GM03348 (cell line): ENCODE measurements at regions not wholly inside any gene's neighbourhood (a gene's known extent, or its start where the extent isn't known, plus 50 kb on each side); places are given as distances from the start of the nearest gene placed in this dataset.

Experiments
- DNase-seq: peaks from one replicate; pipeline ENCODE4 v3.0.0; 2012; ENCODE audit warnings: low spot score

DNA sequence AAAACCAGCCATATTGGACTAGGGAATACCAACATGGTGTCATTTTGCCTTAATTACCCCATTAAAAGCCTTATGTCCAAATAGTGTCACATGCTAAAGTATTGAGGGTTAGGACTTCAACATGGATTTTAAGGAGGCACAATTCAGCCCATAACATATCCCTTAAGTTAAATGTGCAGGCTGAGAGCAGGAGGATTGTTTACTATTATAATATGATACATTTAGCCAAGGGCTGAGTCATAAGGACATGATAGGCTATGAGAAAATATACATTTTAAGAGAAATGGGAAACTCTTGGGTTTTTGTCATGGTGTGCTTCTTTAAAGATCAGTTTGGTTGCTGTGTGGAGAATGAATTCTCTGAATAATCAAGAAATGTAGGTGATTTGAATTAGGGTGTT is 136.8 kb downstream of the RDH14 start:
- no peak for DNase-seq

DNA sequence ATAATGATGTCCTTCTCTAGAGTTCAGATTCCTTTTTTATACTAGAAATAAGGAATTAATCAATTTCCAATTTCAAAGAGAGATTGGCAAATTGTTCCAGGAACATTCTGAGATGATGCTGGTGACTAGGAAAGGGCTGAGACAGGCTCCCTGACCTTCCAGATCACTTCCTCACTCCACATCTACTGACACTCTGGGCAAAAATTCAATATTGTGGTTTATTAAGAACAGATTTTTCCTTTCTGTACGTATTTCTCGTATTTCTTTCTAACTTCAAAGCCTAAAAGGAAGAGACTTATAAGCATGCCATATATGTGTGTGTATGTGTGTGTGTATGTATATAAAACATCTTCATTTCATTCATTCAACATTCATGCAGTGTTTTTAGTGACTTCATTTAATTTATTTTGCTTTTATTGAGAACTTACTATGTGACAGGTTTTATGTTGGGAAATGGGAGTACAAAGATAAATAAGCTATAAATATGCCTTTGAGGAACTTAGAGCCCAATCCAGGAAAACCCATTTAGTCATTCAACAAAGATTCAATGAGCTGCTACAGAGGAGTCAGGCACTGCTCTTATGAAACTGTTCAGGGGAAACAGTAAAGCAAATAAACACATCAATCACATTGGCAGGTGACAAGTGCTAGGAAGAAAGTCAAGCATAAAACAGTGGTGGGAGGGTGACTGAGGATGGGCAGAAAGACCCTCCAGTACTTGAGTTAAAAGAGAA is 137.9 kb downstream of the RDH14 start:
- no peak for DNase-seq

DNA sequence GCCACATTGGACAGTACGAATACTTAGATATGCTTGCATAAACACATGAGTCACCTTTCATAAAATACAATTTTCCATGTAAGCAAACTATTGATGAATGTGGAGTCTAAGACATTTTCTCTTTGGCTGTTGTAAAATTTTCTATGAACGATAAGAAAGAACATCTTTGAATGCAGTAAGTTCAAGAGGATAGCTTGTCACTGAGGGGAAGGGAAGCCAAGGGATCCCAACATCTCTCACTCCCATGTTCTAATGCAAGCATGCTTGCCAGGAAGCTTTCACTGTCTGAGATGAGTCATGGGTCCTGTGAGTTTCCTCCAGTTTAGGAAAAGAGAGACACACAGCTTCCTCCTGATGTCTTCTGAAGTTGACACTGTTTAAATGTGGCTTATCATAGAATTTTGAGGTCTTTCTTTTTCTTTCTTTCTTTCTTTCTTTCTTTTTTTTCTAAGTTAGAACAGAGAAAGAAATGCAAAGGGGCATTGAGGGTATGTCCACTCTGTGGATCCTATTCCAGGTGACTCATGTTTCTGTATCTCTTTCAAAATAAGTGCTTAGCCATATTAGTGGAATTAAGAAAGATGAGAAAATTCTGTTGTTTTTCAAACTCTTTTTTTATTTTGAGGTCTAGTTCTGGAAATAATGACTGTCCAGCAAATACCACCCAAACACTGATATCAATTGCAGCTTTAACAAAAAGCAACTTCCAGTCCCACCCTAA is 146.6 kb downstream of the RDH14 start:
- peak; percentile 77 for DNase-seq

DNA sequence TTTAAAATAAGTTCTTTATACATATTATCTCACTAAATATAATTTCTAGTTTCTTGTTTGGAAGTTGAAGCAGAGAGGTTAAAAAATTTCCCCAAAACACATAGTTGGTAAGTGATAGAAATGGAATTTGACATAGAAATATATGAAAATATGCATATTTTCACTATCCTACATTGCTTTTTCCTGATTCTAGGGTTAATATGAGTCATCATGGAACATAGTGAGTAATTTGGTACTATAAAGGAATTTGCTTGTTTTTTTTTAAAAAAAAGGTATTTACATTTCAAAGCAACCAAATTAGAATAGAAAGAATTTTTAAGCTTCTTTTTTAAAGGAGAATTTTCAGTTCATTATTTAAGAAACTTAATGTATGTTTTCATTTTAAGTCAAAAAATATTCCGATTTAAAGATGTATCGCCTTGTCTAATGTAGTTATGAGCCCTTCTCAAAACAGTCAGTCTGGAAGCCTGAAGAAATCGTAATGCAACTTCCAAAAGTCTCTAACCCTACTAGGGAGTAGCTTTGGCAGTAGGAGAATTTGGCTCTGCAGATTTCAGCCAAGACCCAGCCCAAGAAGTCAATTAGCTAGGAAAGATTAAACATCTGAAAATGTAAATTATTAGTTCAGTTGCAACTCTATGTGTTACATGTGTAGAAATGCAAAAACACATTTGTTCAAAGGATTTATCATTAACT is 147.3 kb downstream of the RDH14 start:
- DNase-seq, result no peak

DNA sequence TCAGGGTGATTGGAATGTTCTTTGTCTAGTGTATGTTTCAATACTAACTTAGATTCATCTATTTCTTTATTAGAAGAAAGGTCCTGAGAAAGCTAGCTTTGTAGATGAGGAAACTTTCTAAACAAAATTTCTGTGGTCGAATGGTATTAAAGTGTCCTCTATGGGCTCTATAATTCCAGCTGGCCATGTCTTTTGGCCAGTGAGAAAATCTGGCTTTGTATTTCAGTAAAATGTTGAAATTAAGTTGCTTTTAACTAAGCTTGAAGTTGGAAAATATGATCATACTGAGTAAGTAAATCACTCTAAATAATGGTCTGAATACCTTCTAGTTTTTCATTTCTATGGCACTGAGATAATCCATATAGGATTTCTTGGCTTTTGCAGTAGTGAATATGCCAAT is 148.8 kb downstream of the RDH14 start:
- DNase-seq, result no peak

DNA sequence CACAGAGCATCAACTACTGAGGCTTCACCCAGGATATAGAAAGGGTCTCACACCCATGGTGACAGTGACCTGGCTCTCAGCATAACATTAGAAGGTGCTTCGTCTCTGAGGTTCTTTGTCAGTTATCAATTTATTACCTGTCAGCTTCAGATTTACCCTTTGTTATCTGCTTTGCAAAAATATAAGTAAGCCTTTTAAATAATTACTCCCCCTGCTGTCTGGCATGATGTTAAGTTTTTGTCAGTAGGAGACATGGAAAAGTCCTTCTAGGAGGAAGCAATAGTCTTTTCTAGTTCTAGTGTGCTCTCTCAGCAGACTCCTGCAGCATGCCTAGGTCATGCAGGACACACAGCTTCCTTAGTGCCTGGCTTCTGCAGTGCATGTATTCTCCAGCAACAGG is 149.9 kb downstream of the RDH14 start:
- DNase-seq, result no peak

DNA sequence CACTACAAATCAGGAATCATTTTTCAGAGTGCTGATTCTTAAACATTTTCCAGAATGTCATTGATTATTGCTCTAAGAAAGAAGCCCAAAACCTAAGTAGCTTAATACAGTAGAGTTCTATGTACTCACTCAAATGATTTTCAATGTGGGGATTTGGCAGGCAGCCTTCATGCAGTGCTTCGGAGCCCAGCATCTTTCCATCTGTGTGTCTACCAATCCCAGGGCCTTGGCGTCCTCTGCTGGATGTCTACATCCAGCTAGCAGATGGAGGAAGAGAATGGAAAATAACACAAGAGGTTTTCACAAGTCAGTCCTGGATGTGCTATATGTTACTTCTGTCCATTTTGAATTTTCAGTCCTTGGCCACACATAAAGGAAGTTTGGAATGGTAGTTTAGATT is 151.8 kb downstream of the RDH14 start:
- no peak for DNase-seq

DNA sequence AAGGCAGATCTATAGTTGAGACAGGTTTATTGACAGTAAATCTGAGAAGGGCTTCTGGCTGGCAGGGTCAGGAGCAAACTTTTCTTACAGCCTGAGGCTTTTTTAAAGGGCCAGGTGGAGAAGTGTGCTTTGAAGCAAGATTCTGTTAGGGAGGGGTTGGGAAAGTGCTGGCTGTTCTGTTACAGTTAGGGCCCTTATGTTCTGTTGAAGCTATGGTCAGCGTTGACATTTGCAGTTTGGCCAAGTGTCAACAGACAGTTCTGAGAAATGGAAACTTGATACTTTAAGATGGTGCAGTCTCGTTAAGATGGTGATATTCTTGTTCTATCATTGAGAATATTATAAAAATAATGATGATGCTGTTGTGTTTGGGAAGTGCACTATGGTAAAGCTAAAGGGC is 154.2 kb downstream of the RDH14 start:
- DNase-seq, result no peak

DNA sequence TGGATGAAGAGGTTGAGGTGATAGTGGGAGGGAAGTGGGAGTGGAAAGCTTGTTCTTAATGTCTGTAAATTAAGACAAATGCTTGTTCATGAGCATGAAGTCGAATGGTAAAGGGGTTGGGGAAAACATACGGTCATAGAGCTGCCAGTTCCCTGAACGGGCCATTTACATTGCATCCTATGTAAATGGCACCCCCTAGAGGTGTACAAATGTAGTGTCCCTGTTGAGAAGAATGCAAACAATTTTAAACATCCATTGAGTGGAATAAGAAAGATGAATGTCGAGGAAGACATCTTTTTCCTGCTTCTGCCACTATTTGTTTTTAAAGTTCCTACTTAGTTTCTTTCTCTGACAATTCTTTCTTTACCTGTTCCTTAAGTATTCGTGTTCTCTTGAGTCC is 155.7 kb downstream of the RDH14 start:
- DNase-seq, result no peak

DNA sequence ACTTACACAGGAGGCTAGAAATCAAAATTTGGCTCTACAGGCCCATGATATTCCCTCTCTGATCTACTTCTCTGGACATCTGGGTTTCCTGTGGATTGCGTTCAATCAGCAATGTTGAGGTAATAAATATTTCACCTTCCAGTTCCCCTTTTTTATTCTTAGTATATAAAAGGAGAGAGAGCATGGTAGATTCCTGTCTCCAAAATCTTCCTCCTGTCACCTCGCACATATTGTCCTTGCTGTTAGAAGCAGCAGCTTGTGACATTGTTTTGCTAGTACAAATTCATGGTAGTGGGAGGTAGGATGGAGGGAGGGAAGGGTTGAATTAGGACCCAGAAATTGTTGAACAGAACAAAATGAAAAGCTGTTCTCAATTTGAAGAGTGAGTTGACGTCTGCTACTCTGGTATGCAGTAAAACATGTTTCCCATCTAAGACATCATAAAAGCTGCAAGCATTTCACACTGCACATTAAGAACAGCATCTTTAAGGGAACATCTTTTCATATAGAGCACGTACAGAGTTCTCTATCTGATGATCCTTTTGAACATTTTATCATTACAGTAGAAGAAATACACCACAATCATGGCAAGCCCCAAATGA is 156.4 kb downstream of the RDH14 start:
- DNase-seq, result peak; percentile 11

DNA sequence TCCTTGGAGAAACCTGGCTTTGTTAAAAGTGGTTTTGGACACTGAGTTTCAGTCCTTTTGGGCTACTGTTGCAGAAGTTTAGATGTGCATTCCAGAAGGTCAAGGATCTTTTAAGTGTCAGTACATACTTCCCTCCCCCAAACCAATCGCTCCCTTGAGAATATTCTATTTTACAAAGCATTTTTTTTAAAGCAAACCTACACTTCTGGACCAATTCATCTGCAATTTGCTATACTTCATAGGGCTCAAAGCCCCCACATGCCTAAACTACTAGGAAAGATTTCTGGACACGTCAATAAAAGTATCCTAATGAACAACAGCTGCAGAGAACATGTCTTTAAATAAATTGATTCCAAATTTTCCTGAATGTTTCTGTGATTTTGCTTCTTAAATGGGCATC is 157.6 kb downstream of the RDH14 start:
- DNase-seq, result no peak

DNA sequence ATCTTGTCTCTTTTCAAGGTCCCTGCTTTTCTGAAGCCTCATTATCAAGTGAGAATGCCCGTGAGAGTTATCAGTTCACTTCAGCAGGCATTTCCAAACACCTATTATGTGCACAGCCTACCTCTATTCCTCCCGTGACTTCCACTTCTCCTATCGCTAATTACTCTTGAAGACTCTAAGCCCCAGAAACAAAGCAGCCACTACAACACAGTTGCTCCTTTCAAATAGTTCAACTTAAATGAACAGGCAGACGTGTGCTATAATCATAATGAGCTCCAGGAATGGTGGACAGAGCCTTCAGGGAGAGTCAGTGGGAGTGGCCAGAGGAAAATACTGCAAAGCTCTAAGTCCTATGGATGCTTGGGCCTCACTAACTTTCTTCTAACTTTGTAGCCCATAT is 159.0 kb downstream of the RDH14 start:
- DNase-seq, result no peak

DNA sequence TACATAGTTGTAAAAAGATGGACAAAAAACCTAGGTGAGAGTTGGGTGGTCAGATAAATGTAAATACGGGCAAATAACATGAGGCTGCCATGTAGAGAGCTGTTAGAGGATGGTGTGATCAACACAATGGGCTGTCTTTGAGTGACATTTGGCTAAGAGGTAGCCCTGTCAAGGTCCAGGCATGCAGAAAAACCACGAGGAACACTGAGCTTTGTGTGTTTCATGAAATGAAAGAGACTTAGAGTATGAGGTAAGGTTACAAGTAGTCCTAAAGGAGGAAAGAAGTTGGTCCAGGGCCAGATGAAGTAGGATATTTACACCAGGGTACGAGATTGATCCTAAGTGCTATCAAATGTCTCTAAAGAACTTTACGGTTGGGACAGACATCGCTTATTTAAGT is 160.9 kb downstream of the RDH14 start:
- no peak for DNase-seq

DNA sequence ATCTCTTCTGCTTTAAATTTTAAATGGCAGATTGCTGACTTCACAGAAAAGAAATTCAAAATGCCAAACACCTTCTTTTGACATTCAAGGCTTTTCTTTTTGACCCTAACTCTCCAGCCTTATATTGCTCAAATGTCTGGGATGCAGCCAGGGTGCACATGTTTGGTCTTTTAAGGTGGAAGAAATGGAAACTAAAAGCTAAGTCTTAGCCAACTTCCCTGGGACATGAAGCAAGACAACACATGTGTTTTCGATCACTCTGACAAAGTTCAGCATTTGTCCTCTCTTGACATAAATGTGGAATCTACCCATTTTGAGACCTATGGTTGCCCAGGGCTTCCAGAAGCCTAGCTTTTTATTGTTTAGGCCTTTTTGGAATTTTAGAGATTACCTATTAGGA is 161.6 kb downstream of the RDH14 start:
- peak; percentile 35 for DNase-seq

DNA sequence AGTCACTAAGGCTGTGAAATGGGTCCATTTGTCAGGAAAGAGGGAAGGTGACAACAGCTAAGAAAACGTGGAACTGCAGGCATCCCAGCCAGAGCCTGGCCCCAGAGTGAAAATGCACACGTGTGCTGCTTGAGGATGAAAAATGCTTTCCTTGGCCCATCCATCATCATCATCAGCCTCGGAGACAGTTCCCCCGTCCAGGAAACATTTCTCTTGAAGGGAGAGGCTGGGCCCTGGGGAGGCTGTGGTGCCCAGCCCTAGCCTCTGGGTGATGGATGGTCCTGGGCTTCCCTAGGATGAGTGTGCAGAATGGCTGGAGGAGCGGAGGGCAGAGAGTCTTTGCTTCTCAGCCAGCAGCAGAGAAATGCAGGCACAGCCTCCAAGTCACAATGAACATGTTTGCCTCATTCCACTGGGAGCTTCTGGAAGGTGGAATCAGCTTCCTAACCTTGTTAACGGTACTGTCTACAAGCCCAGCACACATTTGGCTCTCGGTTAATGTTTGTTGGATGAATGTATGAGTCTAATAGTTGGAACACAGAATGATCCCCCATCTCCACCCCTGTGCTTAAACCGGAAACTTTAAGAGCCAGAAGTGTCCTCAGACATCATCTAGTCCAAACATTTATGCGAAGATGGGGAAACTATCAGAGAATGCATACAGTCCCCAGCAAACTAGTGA is 164.0 kb downstream of the RDH14 start:
- peak; percentile 26 for DNase-seq

DNA sequence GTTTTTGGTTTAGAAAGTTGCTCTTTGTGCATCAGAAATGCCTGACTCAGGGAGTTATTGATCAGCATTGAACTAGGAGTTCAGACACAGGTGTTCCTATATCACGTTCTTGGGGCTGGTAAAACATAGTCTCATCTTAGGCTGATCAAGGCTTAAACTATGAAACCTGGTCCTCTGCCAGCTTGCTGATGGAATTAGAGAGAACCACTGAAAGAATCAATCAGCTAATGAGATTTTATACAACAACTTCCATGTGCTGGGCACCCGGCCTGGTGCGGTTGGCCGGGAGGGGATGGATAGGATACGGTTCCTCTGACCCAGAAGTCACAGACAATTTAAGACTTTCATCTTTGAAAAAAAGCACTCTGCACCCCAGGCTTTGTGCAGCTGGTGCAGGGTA is 164.9 kb downstream of the RDH14 start:
- DNase-seq, result no peak

DNA sequence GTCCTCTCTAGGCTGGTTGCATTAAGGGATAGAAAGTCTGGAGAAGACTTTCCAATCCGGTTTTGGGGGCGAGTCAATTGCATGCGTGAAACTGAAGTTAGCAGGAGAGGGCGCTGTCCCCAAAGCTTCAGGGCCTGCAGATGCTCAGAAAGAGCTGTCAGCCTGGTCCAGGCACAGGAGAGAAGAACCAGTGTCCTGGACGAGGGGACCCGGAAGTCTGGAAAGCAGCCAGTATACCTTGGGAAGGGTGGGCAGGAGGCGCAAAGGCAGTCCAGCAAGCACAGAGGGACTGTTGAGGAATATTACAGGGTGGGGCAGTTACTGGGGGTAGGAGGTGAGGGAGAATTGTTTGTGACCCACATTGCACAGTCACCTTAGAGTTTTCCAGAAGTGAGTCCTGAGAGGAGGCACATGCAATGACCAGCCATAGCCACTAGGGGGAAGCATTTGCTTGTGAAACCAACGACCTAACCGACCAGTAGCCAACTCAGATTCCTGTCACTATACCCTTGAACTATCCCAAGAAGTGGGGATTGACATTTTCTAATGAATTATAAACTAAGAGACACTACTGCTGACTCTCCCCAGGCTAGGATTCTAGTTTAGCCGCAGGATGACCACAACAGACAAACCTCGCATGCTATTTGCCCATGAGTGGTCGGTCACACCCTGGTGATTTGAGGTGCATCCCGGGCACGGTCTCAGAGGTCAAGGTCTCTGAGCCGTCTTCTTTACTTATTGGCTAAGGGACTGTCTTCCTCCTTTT is 172.8 kb downstream of the RDH14 start:
- DNase-seq, result peak; percentile 82

DNA sequence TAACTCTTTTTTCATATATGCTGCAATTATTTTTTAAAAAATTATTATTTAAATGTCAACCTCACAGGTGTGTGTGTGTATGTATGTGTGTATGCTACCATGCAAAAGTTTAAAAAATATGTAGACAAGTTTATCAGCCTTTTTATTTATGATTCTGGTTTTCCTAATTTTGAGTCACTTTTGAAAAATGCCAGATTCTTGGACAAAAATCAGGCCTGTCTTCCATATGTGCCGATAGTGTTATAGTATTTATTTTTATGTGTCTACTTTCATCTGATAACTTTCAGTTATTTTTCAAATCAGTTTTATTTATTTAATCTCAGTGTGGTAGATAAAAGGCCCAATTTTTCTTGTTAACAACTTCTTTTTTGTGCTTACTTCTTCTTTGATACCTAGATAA is 176.2 kb downstream of the RDH14 start:
- no peak for DNase-seq

DNA sequence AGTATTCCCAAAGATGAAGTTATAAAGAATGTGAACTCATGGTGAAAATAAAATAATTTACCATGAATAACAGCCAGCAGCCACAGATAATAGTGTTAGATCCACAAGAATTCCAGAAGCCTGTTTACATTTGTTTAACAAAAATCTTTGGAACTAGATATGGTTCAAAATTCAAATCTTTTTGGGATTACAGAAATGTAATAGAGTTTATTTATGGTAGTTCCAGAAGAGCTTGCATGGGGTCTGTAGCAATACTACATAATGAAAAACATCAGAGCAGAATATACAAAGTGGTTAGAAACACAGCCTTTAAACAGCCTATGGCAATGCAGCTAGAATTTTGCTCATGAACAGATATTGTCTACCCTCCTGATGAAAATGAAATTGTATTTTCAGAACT is 179.1 kb downstream of the RDH14 start:
- no peak for DNase-seq

DNA sequence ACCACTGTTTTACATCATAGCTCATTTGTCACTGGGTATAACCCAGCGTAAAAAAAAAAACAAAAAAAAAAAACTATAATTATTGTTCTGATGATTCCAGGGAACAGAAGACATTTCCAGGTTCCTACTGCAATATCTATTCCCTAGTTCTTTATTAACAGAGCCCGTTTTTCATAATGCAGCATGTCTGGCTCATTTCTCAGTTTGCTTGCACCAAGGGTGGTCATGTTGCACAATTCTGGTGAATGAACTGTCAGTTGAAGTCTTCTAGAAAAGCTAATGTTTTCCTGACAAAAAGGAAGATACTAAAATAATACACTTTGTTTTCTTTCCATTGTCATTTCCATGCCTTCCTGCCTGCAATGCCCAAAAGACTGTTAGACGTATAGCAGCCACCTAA is 180.1 kb downstream of the RDH14 start:
- no peak for DNase-seq

DNA sequence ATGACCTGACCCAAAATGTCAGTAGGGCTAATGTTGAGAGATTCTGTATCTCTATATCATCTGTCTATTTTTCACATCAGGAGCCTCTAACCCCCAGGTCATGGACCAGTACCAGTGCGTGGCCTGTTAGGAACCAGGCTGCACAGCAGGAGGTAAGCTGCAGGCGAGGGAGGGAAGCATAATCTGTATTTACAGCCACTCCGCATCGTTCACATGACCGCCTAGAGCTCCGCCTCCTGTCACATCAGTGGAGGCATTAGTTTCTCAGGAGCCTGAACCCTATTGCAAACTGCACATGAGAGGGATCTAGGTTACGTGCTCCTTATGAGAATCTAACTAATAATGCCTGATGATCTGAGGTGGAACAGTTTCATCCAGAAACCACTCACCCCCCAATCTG is 180.6 kb downstream of the RDH14 start:
- no peak for DNase-seq
